GM23338 (cell line): ENCODE measurements at regions not wholly inside any gene's neighbourhood (a gene's known extent, or its start where the extent isn't known, plus 50 kb on each side); places are given as distances from the start of the nearest gene placed in this dataset.

ENCODE experiments used
- CREB1 ChIP-seq: fragments of 250-450 bp; sonication (Bioruptor Pico); IDR thresholded peaks from 2 replicates; pipeline ENCODE4 v1.5.0; 2020; ENCODE audit warnings: low read depth, mild to moderate bottlenecking, moderate library complexity
- EZH2 ChIP-seq: fragments of 200-600 bp; sonication (generic); IDR thresholded peaks from one replicate; pipeline ENCODE4 v1.8.0; 2017; ENCODE audit warnings: antibody characterized with exemption, mild to moderate bottlenecking, low read depth; ENCODE audit not compliant: unreplicated experiment
- EZH2phosphoT487 ChIP-seq: fragments of 200-600 bp; sonication (generic); IDR thresholded peaks from one replicate; pipeline ENCODE4 v1.8.1; 2018; ENCODE audit warnings: antibody characterized with exemption; ENCODE audit not compliant: unreplicated experiment
- JUNB ChIP-seq: IDR thresholded peaks from one replicate; pipeline ENCODE4 v1.6.1; 2016; ENCODE audit warnings: antibody characterized with exemption; ENCODE audit not compliant: unreplicated experiment
- NANOG ChIP-seq: IDR thresholded peaks from 2 replicates; pipeline ENCODE4 v1.6.1; 2016; ENCODE audit warnings: antibody characterized with exemption, borderline replicate concordance
- POLR2AphosphoS5 ChIP-seq: IDR thresholded peaks from 2 replicates; pipeline ENCODE4 v1.6.1; 2016; ENCODE audit warnings: antibody characterized with exemption, low read depth
- ZNF114 ChIP-seq: fragments of 250-450 bp; sonication (Bioruptor Pico); IDR thresholded peaks from 2 replicates; pipeline ENCODE4 v1.5.0; 2020; ENCODE audit warnings: mild to moderate bottlenecking, moderate library complexity
- TF ChIP-seq, protein P1 (sequence below): IDR thresholded peaks from one replicate; pipeline ENCODE4 v1.6.1; 2018; ENCODE audit warnings: antibody characterized with exemption; ENCODE audit not compliant: unreplicated experiment
- TF ChIP-seq, protein P2 (sequence below), 2 experiments: fragments of 200-600 bp in 1 of 2; sonication (generic) in 1 of 2; conservative IDR thresholded peaks; 2 replicates each; pipeline versions ENCODE4 v1.5.1 to v1.6.1; 2016 to 2017; ENCODE audit warnings: antibody characterized with exemption in 2 of 2, low read depth in 2 of 2, mild to moderate bottlenecking in 2 of 2, moderate library complexity in 1 of 2
- TF ChIP-seq, protein P3 (sequence below): IDR thresholded peaks from 2 replicates; pipeline ENCODE4 v1.6.1; 2016; ENCODE audit warnings: antibody characterized with exemption

DNA sequence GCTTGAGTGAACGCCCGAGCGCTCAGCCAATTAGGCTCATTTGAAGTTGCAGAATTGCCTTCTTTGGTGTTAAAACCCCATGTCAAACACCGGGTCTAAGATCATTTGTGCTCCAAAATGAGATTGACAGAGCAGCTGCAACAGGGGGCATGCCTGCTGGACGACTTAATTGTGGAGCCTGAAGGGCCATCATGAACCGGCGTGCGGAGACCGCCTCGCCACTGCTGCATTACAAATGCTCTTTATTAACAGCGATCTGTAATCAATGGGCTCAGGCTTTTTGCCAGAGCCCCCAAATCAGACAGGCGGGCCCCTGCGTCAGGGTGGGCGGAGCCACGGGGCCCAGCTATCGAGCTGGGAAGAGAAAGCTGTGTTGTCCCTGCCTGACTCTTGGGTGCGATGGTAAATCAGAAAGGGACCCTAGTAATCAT lies 183.2 kb downstream of the SIM1 start:
- TF ChIP-seq, protein P1, sequence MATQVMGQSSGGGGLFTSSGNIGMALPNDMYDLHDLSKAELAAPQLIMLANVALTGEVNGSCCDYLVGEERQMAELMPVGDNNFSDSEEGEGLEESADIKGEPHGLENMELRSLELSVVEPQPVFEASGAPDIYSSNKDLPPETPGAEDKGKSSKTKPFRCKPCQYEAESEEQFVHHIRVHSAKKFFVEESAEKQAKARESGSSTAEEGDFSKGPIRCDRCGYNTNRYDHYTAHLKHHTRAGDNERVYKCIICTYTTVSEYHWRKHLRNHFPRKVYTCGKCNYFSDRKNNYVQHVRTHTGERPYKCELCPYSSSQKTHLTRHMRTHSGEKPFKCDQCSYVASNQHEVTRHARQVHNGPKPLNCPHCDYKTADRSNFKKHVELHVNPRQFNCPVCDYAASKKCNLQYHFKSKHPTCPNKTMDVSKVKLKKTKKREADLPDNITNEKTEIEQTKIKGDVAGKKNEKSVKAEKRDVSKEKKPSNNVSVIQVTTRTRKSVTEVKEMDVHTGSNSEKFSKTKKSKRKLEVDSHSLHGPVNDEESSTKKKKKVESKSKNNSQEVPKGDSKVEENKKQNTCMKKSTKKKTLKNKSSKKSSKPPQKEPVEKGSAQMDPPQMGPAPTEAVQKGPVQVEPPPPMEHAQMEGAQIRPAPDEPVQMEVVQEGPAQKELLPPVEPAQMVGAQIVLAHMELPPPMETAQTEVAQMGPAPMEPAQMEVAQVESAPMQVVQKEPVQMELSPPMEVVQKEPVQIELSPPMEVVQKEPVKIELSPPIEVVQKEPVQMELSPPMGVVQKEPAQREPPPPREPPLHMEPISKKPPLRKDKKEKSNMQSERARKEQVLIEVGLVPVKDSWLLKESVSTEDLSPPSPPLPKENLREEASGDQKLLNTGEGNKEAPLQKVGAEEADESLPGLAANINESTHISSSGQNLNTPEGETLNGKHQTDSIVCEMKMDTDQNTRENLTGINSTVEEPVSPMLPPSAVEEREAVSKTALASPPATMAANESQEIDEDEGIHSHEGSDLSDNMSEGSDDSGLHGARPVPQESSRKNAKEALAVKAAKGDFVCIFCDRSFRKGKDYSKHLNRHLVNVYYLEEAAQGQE: no peak
- TF ChIP-seq EZH2phosphoT487 (no peak), POLR2AphosphoS5 (no peak), EZH2 (no peak), JUNB (no peak), NANOG (no peak), CREB1 (CRISPR knock-in tag) (no peak), ZNF114 (CRISPR knock-in tag) (no peak)
- TF ChIP-seq, protein P2, sequence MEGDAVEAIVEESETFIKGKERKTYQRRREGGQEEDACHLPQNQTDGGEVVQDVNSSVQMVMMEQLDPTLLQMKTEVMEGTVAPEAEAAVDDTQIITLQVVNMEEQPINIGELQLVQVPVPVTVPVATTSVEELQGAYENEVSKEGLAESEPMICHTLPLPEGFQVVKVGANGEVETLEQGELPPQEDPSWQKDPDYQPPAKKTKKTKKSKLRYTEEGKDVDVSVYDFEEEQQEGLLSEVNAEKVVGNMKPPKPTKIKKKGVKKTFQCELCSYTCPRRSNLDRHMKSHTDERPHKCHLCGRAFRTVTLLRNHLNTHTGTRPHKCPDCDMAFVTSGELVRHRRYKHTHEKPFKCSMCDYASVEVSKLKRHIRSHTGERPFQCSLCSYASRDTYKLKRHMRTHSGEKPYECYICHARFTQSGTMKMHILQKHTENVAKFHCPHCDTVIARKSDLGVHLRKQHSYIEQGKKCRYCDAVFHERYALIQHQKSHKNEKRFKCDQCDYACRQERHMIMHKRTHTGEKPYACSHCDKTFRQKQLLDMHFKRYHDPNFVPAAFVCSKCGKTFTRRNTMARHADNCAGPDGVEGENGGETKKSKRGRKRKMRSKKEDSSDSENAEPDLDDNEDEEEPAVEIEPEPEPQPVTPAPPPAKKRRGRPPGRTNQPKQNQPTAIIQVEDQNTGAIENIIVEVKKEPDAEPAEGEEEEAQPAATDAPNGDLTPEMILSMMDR (conservative IDR thresholded peaks at IDR 0.05; ENCODE audit: low read depth in 2 of 2): no peak
- TF ChIP-seq, protein P3, sequence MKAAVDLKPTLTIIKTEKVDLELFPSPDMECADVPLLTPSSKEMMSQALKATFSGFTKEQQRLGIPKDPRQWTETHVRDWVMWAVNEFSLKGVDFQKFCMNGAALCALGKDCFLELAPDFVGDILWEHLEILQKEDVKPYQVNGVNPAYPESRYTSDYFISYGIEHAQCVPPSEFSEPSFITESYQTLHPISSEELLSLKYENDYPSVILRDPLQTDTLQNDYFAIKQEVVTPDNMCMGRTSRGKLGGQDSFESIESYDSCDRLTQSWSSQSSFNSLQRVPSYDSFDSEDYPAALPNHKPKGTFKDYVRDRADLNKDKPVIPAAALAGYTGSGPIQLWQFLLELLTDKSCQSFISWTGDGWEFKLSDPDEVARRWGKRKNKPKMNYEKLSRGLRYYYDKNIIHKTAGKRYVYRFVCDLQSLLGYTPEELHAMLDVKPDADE: no peak
